ENCODE measurements at regions not wholly inside any gene's neighbourhood (a gene's known extent, or its start where the extent isn't known, plus 50 kb on each side); places are given as distances from the start of the nearest gene placed in this dataset.
"Not testable (repeated sequence)": the region's sequence is repeated elsewhere in the genome, so short reads cannot be mapped to it uniquely, and the experiment has no call there.

GRCh38 chr1:193884848-193885558 is 698.6 kb upstream of the B3GALT2 start:
- H3K4me1 ChIP-seq (ENCODE audit: control insufficient read depth, low read length): no peaks in the 10 kb centered on the region
- TF ChIP-seq CTCF (IDR thresholded peaks at IDR 0.05; ENCODE audit: low read depth, low read length, poor library complexity, severe bottlenecking) (no peak), EZH2phosphoT487 (IDR thresholded peaks at IDR 0.05; ENCODE audit: borderline replicate concordance, low read length) (no peak)
- no peaks in the 10 kb centered on the region for H3K27me3 ChIP-seq (ENCODE audit: control insufficient read depth, low read length)
- H3K4me2 ChIP-seq (ENCODE audit: low read length): no peak overlapping the region
- no peaks in the 10 kb centered on the region for H3K9me2 ChIP-seq (replicated peaks; ENCODE audit: control insufficient read depth, low read length)
- H3K27ac ChIP-seq (ENCODE audit: low read depth, low read length): no peak overlapping the region
- no peaks in the 10 kb centered on the region for H3F3A ChIP-seq (ENCODE audit: control insufficient read depth, insufficient read depth)
- H3K36me3 ChIP-seq (ENCODE audit: control insufficient read depth, low read length): no peaks in the 10 kb centered on the region
- H3K79me2 ChIP-seq (ENCODE audit: control insufficient read depth, low read length): no peaks in the 10 kb centered on the region
- no peaks in the 10 kb centered on the region for H4K20me1 ChIP-seq (ENCODE audit: control insufficient read depth, insufficient read depth, low read depth, low read length)
- no peaks in the 10 kb centered on the region for H3K9me3 ChIP-seq (ENCODE audit: control insufficient read depth, insufficient read depth, low read length)
- no peak overlapping the region for H3K4me3 ChIP-seq (ENCODE audit: low read length)

- not testable (repeated sequence) for H3F3A ChIP-seq (ENCODE audit: control insufficient read depth, insufficient read depth); H3K36me3 ChIP-seq (ENCODE audit: control insufficient read depth, low read length); H3K9me3 ChIP-seq (ENCODE audit: control insufficient read depth, insufficient read depth, low read length); H3K79me2 ChIP-seq (ENCODE audit: control insufficient read depth, low read length); H4K20me1 ChIP-seq (ENCODE audit: control insufficient read depth, insufficient read depth, low read depth, low read length); H3K27ac ChIP-seq (ENCODE audit: low read depth, low read length); H3K4me1 ChIP-seq (ENCODE audit: control insufficient read depth, low read length); H3K4me2 ChIP-seq (ENCODE audit: low read length); H3K27me3 ChIP-seq (ENCODE audit: control insufficient read depth, low read length); H3K9me2 ChIP-seq (replicated peaks; ENCODE audit: control insufficient read depth, low read length); H3K4me3 ChIP-seq (ENCODE audit: low read length)
Observed at GRCh38 chr1:193877920-193878319, 691.5 kb upstream of the B3GALT2 start.

GRCh38 chr1:193868425-193868824 is 682.0 kb upstream of the B3GALT2 start:
- TF ChIP-seq EZH2phosphoT487 (IDR thresholded peaks at IDR 0.05; ENCODE audit: borderline replicate concordance, low read length) (no peak), CTCF (IDR thresholded peaks at IDR 0.05; ENCODE audit: low read depth, low read length, poor library complexity, severe bottlenecking) (no peak)
- Histone ChIP-seq H3K36me3 (ENCODE audit: control insufficient read depth, low read length) (no peaks in the 10 kb centered on the region), H3K27me3 (ENCODE audit: control insufficient read depth, low read length) (no peaks in the 10 kb centered on the region), H3K4me3 (ENCODE audit: low read length) (no peak overlapping the region), H4K20me1 (ENCODE audit: control insufficient read depth, insufficient read depth, low read depth, low read length) (no peaks in the 10 kb centered on the region), H3K79me2 (ENCODE audit: control insufficient read depth, low read length) (no peaks in the 10 kb centered on the region), H3K9me3 (ENCODE audit: control insufficient read depth, insufficient read depth, low read length) (no peaks in the 10 kb centered on the region), H3K4me1 (ENCODE audit: control insufficient read depth, low read length) (no peaks in the 10 kb centered on the region), H3K27ac (ENCODE audit: low read depth, low read length) (no peak overlapping the region), H3K9me2 (replicated peaks; ENCODE audit: control insufficient read depth, low read length) (no peaks in the 10 kb centered on the region), H3K4me2 (ENCODE audit: low read length) (no peak overlapping the region), H3F3A (ENCODE audit: control insufficient read depth, insufficient read depth) (no peaks in the 10 kb centered on the region)

- Histone ChIP-seq H3K4me3 (ENCODE audit: low read length) (no peak overlapping the region), H3K27ac (ENCODE audit: low read depth, low read length) (no peak overlapping the region), H3K27me3 (ENCODE audit: control insufficient read depth, low read length) (no peaks in the 10 kb centered on the region)
Observed at GRCh38 chr1:193856261-193856660, 669.8 kb upstream of the B3GALT2 start.

More at GRCh38 chr1:193856261-193856660, 669.8 kb upstream of the B3GALT2 start:
- Histone ChIP-seq H3K9me2 (replicated peaks; ENCODE audit: control insufficient read depth, low read length) (no peaks in the 10 kb centered on the region), H3K9me3 (ENCODE audit: control insufficient read depth, insufficient read depth, low read length) (no peaks in the 10 kb centered on the region), H3K36me3 (ENCODE audit: control insufficient read depth, low read length) (no peaks in the 10 kb centered on the region), H3K79me2 (ENCODE audit: control insufficient read depth, low read length) (no peaks in the 10 kb centered on the region), H3K4me1 (ENCODE audit: control insufficient read depth, low read length) (no peaks in the 10 kb centered on the region), H3F3A (ENCODE audit: control insufficient read depth, insufficient read depth) (no peaks in the 10 kb centered on the region), H4K20me1 (ENCODE audit: control insufficient read depth, insufficient read depth, low read depth, low read length) (no peaks in the 10 kb centered on the region), H3K4me2 (ENCODE audit: low read length) (no peak overlapping the region)
- TF ChIP-seq CTCF (IDR thresholded peaks at IDR 0.05; ENCODE audit: low read depth, low read length, poor library complexity, severe bottlenecking) (no peak), EZH2phosphoT487 (IDR thresholded peaks at IDR 0.05; ENCODE audit: borderline replicate concordance, low read length) (no peak)
